Mucosa of descending colon (tissue), 3 donors: ENCODE measurements at regions not wholly inside any gene's neighbourhood (a gene's known extent, or its start where the extent isn't known, plus 50 kb on each side); places are given as distances from the start of the nearest gene placed in this dataset.
A peak's percentile ranks its signal among the peaks of the same experiment; 100 is the strongest.

Experiments used
- ATAC-seq: fragments of 200-7000 bp; cut with Tn5 transposase; one replicate; pipeline ENCODE4 v1.9.1; 2020; ENCODE audit warnings: mild to moderate bottlenecking, moderate library complexity
- DNase-seq, 3 donors: peaks; one replicate each; pipeline ENCODE4 v3.0.0-alpha.2; 2020
- H3K36me3 ChIP-seq: fragments of 200-600 bp; one replicate; pipeline ENCODE4 v1.8.0; 2021; ENCODE audit warnings: low read depth, mild to moderate bottlenecking
- H3K4me1 ChIP-seq: fragments of 200-600 bp; one replicate; pipeline ENCODE4 v1.8.0; 2021; ENCODE audit warnings: low read depth, mild to moderate bottlenecking
- H3K4me3 ChIP-seq: fragments of 200-600 bp; one replicate; pipeline ENCODE4 v1.8.0; 2021; ENCODE audit warnings: mild to moderate bottlenecking
- H3K9me3 ChIP-seq: fragments of 200-600 bp; one replicate; pipeline ENCODE4 v1.8.0; 2021; ENCODE audit warnings: mild to moderate bottlenecking
- intact Hi-C, 2 donors: fragments of 100-400 bp; cut with DNase I in 1 of 2; cut with micrococcal nuclease in 1 of 2; formaldehyde crosslinking; loops; one replicate each; pipeline versions ENCODE4 v1.11.0 to v1.11.1; 2022; cut with DNase I, micrococcal nuclease
- TF ChIP-seq, protein P1 (sequence below): fragments of 200-600 bp; IDR thresholded peaks from one replicate; pipeline ENCODE4 v1.8.0; 2022; ENCODE audit warnings: antibody characterized with exemption, mild to moderate bottlenecking
- donor health status: DM: no; HTN: no; CAD: no; lungs with moderate emphysema.
- donor health status: DM: no; HTN: no; CAD: no.
- donor health status: DM: no; HTN: yes; CAD: no.

DNA sequence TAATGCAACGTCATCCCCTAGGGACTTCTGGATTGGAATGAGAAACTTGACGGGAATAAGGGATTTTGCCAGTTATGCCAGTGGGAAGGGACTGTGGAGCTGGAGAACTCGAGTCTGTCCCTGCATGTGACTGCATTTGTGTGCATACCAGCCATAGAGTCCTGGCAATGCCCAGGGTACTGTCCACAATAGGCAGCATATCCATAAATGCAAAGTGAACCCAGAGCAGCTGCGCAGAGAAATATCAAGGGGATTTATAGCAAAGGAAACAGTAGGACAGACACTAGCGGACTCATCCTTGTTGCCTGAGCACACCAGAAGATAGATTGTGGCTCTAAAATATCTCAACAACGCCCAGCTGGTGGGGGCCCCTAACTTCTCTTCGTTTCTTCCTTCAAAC, 247.1 kb upstream of the SRRM4 start:
- Histone ChIP-seq H3K4me3 (no peak overlapping the region), H3K9me3 (no peaks in the 10 kb centered on the region), H3K36me3 (no peaks in the 10 kb centered on the region), H3K4me1 (no peaks in the 10 kb centered on the region)
- ATAC-seq (no peak), DNase-seq (no peak)
- intact Hi-C loops: no loop called here
- TF ChIP-seq, protein P1, sequence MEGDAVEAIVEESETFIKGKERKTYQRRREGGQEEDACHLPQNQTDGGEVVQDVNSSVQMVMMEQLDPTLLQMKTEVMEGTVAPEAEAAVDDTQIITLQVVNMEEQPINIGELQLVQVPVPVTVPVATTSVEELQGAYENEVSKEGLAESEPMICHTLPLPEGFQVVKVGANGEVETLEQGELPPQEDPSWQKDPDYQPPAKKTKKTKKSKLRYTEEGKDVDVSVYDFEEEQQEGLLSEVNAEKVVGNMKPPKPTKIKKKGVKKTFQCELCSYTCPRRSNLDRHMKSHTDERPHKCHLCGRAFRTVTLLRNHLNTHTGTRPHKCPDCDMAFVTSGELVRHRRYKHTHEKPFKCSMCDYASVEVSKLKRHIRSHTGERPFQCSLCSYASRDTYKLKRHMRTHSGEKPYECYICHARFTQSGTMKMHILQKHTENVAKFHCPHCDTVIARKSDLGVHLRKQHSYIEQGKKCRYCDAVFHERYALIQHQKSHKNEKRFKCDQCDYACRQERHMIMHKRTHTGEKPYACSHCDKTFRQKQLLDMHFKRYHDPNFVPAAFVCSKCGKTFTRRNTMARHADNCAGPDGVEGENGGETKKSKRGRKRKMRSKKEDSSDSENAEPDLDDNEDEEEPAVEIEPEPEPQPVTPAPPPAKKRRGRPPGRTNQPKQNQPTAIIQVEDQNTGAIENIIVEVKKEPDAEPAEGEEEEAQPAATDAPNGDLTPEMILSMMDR: no peak

DNA sequence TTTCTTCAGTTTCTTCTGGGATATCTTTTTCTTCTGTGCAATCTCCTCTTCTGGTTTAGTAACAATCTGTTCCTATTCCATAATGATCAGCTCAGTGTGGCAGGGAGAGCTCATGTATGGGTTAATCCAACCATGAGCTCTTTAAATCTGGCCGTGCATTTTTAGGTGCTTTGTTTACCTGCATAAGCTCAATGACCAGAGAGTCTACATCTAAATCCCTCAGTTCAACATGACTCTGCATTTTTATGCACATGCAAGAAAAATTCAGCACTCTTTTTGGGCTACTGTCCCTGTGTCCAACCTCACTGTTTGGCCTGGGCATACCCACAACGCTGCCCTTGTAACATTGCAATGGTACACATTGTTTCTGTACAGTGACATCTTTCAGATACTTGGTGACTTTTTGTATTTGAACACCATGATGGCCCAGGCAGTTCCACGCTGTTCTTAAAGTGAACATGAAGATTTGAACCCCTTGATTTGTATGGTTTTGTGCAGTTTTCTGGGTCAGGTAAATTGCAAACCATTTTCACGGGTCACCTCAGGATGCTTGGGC, 243.3 kb upstream of the SRRM4 start:
- TF ChIP-seq, protein P1: no peak
- intact Hi-C loops: no loop called here

DNA sequence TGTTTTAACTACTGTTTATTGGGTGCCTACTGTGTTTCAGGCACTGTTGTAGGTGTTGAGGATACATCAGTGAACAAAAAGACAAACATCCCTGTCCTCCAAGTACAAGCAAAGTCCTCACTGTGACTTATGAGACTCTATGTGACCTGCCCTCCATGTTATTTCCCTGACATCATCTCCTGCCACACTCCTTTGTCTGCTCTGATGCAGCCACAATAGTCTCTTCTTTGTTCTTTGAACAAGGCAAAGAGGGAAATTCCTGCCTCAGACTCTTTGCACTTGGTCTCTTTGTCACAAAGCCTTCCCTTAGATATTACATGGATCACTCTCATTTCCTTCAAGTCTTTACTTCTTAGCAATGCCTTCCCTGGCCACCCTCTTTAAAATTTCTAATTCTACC, 240.1 kb upstream of the SRRM4 start:
- intact Hi-C loops: no loop called here
- H3K4me3 ChIP-seq: no peak overlapping the region
- DNase-seq (no peak), ATAC-seq (no peak)
- no peaks in the 10 kb centered on the region for H3K4me1 ChIP-seq
- H3K9me3 ChIP-seq: no peaks in the 10 kb centered on the region
- TF ChIP-seq, protein P1: no peak
- no peaks in the 10 kb centered on the region for H3K36me3 ChIP-seq

More for the DNA sequence above, 243.3 kb upstream of the SRRM4 start:
- ATAC-seq (no peak), DNase-seq (no peak)
- Histone ChIP-seq H3K36me3 (no peaks in the 10 kb centered on the region), H3K4me3 (no peak overlapping the region), H3K9me3 (no peaks in the 10 kb centered on the region), H3K4me1 (no peaks in the 10 kb centered on the region)

DNA sequence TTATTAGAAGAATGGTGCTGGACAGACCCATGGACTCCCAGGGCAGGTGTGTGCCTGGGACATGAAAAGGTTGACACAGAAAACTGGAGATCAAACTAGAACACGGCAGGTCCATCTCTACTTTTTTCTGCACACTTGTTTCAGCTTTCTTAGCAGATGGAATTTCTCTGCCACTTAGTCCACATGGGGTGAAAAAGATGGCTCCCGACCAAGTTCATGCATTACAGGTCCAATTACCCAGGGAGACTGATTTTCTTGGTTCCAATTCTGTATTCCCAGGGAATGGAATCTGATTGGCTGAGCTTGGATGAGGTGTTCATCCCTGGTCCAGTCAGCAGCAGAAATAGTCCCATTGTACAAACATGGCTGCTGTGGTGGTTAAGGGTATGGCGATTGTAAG, 238.9 kb upstream of the SRRM4 start:
- H3K4me3 ChIP-seq: no peak overlapping the region
- H3K36me3 ChIP-seq: no peaks in the 10 kb centered on the region
- H3K9me3 ChIP-seq: no peaks in the 10 kb centered on the region
- no peak for ATAC-seq
- intact Hi-C loops: no loop called here
- no peaks in the 10 kb centered on the region for H3K4me1 ChIP-seq
- TF ChIP-seq, protein P1: no peak
- DNase-seq: no peak

DNA sequence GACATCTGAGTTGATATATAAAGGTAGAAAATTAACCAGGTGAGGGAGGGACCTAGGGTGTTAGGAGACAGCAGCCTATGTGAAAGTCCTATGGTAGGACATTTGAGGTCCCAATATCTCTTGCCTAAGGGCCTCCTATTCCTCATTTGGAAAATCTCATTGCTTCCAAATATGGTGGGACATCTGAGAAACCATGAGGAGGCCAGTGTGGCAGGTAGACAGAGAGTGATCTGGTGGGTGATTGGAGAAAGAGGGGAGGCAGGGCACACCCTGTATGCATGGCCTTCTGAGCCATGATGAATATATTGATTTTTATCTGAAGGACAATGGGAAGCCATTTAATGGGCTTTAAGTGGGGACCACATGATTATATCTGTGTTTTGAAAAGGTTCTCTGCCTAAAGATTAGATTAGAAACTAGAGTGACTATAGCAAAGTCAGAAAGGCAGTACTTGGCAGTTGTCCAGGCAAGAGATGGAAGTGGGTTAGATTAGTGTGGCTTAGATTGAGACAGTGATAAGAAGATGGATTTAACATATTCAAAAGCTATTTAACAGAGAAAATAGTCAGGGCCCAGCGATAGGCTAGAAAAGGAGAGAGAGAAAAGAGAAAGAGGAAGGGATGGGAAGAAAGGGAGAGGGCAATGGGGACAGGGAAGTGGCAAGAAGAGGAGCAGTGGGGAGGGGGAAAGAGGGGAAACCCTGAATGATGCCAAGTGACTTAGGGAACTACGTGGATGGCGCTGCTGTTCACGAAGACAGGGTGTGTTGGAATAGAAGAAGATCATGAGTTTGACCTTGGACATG, 237.2 kb upstream of the SRRM4 start:
- intact Hi-C loops: no loop called here
- H3K9me3 ChIP-seq: no peaks in the 10 kb centered on the region
- H3K36me3 ChIP-seq: no peaks in the 10 kb centered on the region
- ATAC-seq (peak; percentile 47), DNase-seq (no peak)
- no peaks in the 10 kb centered on the region for H3K4me1 ChIP-seq
- no peak overlapping the region for H3K4me3 ChIP-seq
- TF ChIP-seq, protein P1: no peak
